SK-N-SH treated with all-trans-retinoic acid at 6 μM for 48 hours (cell line): ENCODE measurements at regions not wholly inside any gene's neighbourhood (a gene's known extent, or its start where the extent isn't known, plus 50 kb on each side); places are given as distances from the start of the nearest gene placed in this dataset.

Source experiments
- ARNTL ChIP-seq: fragments of 450-650 bp; formaldehyde crosslinking; IDR thresholded peaks from 2 replicates; pipeline ENCODE4 v1.5.0; 2020; ENCODE audit warnings: low read depth, mild to moderate bottlenecking, moderate library complexity, borderline replicate concordance
- BACH2 ChIP-seq: fragments of 250-450 bp; sonication (Bioruptor Pico); IDR thresholded peaks from 2 replicates; pipeline ENCODE4 v1.9.0; 2021; ENCODE audit warnings: mild to moderate bottlenecking, borderline replicate concordance
- GLIS3 ChIP-seq: fragments of 250-450 bp; sonication (Bioruptor Pico); IDR thresholded peaks from 2 replicates; pipeline ENCODE4 v1.5.0; 2020; ENCODE audit warnings: mild to moderate bottlenecking, moderate library complexity
- ISL1 ChIP-seq: fragments of 250-450 bp; sonication (Bioruptor Pico); IDR thresholded peaks from 2 replicates; pipeline ENCODE4 v2.1.2; 2022; ENCODE audit warnings: mild to moderate bottlenecking, moderate library complexity
- PATZ1 ChIP-seq: fragments of 250-450 bp; sonication (Bioruptor Pico); IDR thresholded peaks from 2 replicates; pipeline ENCODE4 v1.8.0; 2020; ENCODE audit warnings: mild to moderate bottlenecking, moderate library complexity, borderline replicate concordance
- POU6F1 ChIP-seq: fragments of 250-450 bp; sonication (Bioruptor Pico); IDR thresholded peaks from 2 replicates; pipeline ENCODE4 v1.8.0; 2021; ENCODE audit warnings: low read depth, mild to moderate bottlenecking, moderate library complexity, borderline replicate concordance
- PPARA ChIP-seq: fragments of 250-450 bp; sonication (Bioruptor Pico); IDR thresholded peaks from 2 replicates; pipeline ENCODE4 v1.5.0; 2020; ENCODE audit warnings: mild to moderate bottlenecking, borderline replicate concordance
- ZFP3 ChIP-seq: fragments of 250-450 bp; sonication (Bioruptor Pico); IDR thresholded peaks from 2 replicates; pipeline ENCODE4 v1.5.0; 2020; ENCODE audit warnings: mild to moderate bottlenecking, moderate library complexity
- ZFP30 ChIP-seq: fragments of 450-650 bp; formaldehyde crosslinking; IDR thresholded peaks from 2 replicates; pipeline ENCODE4 v1.5.0; 2022; ENCODE audit warnings: mild to moderate bottlenecking, moderate library complexity
- ZNF70 ChIP-seq: fragments of 450-650 bp; formaldehyde crosslinking; IDR thresholded peaks from 2 replicates; pipeline ENCODE4 v1.5.0; 2020; ENCODE audit warnings: mild to moderate bottlenecking, moderate library complexity
- ZNF8 ChIP-seq: fragments of 450-650 bp; formaldehyde crosslinking; IDR thresholded peaks from 2 replicates; pipeline ENCODE4 v1.5.0; 2020; ENCODE audit warnings: mild to moderate bottlenecking, moderate library complexity
- TF ChIP-seq, protein P1 (sequence below): fragments of 250-450 bp; sonication (Bioruptor Pico); IDR thresholded peaks from 2 replicates; pipeline ENCODE4 v1.5.1; 2020; ENCODE audit warnings: low read depth, mild to moderate bottlenecking, moderate library complexity

- TF ChIP-seq ZFP30 (CRISPR knock-in tag), result no peak
- no peak for TF ChIP-seq ZFP3 (CRISPR knock-in tag)
- TF ChIP-seq ZNF8 (CRISPR knock-in tag), result no peak
- TF ChIP-seq GLIS3 (CRISPR knock-in tag), result no peak
- no peak for TF ChIP-seq ARNTL
- TF ChIP-seq PPARA, result no peak
- no peak for TF ChIP-seq ISL1 (CRISPR knock-in tag)
- no peak for TF ChIP-seq BACH2 (CRISPR knock-in tag)
- TF ChIP-seq POU6F1, result no peak
- TF ChIP-seq, protein P1, sequence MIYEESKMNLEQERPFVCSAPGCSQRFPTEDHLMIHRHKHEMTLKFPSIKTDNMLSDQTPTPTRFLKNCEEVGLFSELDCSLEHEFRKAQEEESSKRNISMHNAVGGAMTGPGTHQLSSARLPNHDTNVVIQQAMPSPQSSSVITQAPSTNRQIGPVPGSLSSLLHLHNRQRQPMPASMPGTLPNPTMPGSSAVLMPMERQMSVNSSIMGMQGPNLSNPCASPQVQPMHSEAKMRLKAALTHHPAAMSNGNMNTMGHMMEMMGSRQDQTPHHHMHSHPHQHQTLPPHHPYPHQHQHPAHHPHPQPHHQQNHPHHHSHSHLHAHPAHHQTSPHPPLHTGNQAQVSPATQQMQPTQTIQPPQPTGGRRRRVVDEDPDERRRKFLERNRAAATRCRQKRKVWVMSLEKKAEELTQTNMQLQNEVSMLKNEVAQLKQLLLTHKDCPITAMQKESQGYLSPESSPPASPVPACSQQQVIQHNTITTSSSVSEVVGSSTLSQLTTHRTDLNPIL (CRISPR knock-in tag), result no peak
- TF ChIP-seq PATZ1, result no peak
- no peak for TF ChIP-seq ZNF70 (CRISPR knock-in tag)
These were observed 103.8 kb downstream of the FZD1 start for GRCh38 chr7:91367812-91368578.
